GM23338 (cell line): ENCODE measurements at regions not wholly inside any gene's neighbourhood (a gene's known extent, or its start where the extent isn't known, plus 50 kb on each side); places are given as distances from the start of the nearest gene placed in this dataset.

Experiments used
- EZH2 ChIP-seq: fragments of 200-600 bp; sonication (generic); IDR thresholded peaks from one replicate; pipeline ENCODE4 v1.8.0; 2017; ENCODE audit warnings: antibody characterized with exemption, mild to moderate bottlenecking, low read depth; ENCODE audit not compliant: unreplicated experiment
- TF ChIP-seq, protein P1 (sequence below), 2 experiments: fragments of 200-600 bp in 1 of 2; sonication (generic) in 1 of 2; conservative IDR thresholded peaks; 2 replicates each; pipeline versions ENCODE4 v1.5.1 to v1.6.1; 2016 to 2017; ENCODE audit warnings: antibody characterized with exemption in 2 of 2, low read depth in 2 of 2, mild to moderate bottlenecking in 2 of 2, moderate library complexity in 1 of 2

GRCh38 chr4:132001542-132001941 lies 1147.6 kb upstream of the PCDH10 start:
- TF ChIP-seq, protein P1, sequence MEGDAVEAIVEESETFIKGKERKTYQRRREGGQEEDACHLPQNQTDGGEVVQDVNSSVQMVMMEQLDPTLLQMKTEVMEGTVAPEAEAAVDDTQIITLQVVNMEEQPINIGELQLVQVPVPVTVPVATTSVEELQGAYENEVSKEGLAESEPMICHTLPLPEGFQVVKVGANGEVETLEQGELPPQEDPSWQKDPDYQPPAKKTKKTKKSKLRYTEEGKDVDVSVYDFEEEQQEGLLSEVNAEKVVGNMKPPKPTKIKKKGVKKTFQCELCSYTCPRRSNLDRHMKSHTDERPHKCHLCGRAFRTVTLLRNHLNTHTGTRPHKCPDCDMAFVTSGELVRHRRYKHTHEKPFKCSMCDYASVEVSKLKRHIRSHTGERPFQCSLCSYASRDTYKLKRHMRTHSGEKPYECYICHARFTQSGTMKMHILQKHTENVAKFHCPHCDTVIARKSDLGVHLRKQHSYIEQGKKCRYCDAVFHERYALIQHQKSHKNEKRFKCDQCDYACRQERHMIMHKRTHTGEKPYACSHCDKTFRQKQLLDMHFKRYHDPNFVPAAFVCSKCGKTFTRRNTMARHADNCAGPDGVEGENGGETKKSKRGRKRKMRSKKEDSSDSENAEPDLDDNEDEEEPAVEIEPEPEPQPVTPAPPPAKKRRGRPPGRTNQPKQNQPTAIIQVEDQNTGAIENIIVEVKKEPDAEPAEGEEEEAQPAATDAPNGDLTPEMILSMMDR (conservative IDR thresholded peaks at IDR 0.05; ENCODE audit: low read depth in 2 of 2), result no peak
- TF ChIP-seq EZH2, result no peak
